Astrocyte (in vitro differentiated cells and primary cell): ENCODE measurements at regions not wholly inside any gene's neighbourhood (a gene's known extent, or its start where the extent isn't known, plus 50 kb on each side); places are given as distances from the start of the nearest gene placed in this dataset.

Source experiments
- DNase-seq: peaks from one replicate; pipeline ENCODE4 v3.0.0-alpha.2; 2010; ENCODE audit warnings: low read depth
- FAIRE-seq: peaks from 2 replicates; lab custom pipeline; 2011; peaks lifted over from hg19 to GRCh38; lab: Jason Lieb, UNC
- H2AFZ ChIP-seq: 2 replicates; pipeline ENCODE4 v1.6.0; 2012; ENCODE audit warnings: low read depth, low read length, inconsistent platforms
- H3K27ac ChIP-seq: 2 replicates; pipeline ENCODE4 v1.5.1; 2011; ENCODE audit warnings: low read depth, low read length, inconsistent platforms
- H3K27me3 ChIP-seq: 2 replicates; pipeline ENCODE4 v1.6.0; 2011; ENCODE audit warnings: low read length, inconsistent platforms; ENCODE audit not compliant: insufficient read depth
- H3K36me3 ChIP-seq: 2 replicates; pipeline ENCODE4 v1.5.1; 2011; ENCODE audit warnings: low read length, inconsistent platforms; ENCODE audit not compliant: insufficient read depth
- H3K4me1 ChIP-seq: 2 replicates; pipeline ENCODE4 v1.5.1; 2011; ENCODE audit warnings: low read length, inconsistent platforms; ENCODE audit not compliant: insufficient read depth
- H3K4me2 ChIP-seq: 2 replicates; pipeline ENCODE4 v1.6.0; 2012; ENCODE audit warnings: low read length, inconsistent platforms
- H3K4me3 ChIP-seq: 2 replicates; pipeline ENCODE4 v1.5.1; 2011; ENCODE audit warnings: low read depth, mild to moderate bottlenecking, low read length, inconsistent platforms; ENCODE audit not compliant: insufficient read depth
- H3K79me2 ChIP-seq: 2 replicates; pipeline ENCODE4 v1.6.0; 2012; ENCODE audit warnings: mild to moderate bottlenecking, low read length, inconsistent platforms; ENCODE audit not compliant: insufficient read depth
- H3K9ac ChIP-seq: 2 replicates; pipeline ENCODE4 v1.6.0; 2012; ENCODE audit warnings: mild to moderate bottlenecking, low read length, inconsistent platforms
- H3K9me3 ChIP-seq: 2 replicates; pipeline ENCODE4 v1.5.1; 2012; ENCODE audit warnings: low read depth, mild to moderate bottlenecking, low read length, inconsistent platforms; ENCODE audit not compliant: insufficient read depth
- H4K20me1 ChIP-seq: 2 replicates; pipeline ENCODE4 v1.6.0; 2012; ENCODE audit warnings: low read length, inconsistent platforms; ENCODE audit not compliant: insufficient read depth
- H3K27ac Mint-ChIP-seq: one replicate; pipeline ENCODE4 v1.8.0; 2021; ENCODE audit warnings: mild to moderate bottlenecking, mixed read lengths; ENCODE audit not compliant: unreplicated experiment
- H3K27me3 Mint-ChIP-seq: one replicate; pipeline ENCODE4 v1.8.0; 2021; ENCODE audit warnings: low read depth, mixed read lengths; ENCODE audit not compliant: unreplicated experiment
- H3K36me3 Mint-ChIP-seq: one replicate; pipeline ENCODE4 v1.8.0; 2021; ENCODE audit warnings: low read depth, mixed read lengths; ENCODE audit not compliant: unreplicated experiment
- H3K4me1 Mint-ChIP-seq: one replicate; pipeline ENCODE4 v1.8.0; 2021; ENCODE audit warnings: low read depth, mixed read lengths; ENCODE audit not compliant: unreplicated experiment
- H3K4me3 Mint-ChIP-seq: one replicate; pipeline ENCODE4 v1.8.0; 2021; ENCODE audit warnings: mild to moderate bottlenecking, moderate library complexity, mixed read lengths; ENCODE audit not compliant: unreplicated experiment
- H3K9me3 Mint-ChIP-seq: one replicate; pipeline ENCODE4 v1.8.0; 2021; ENCODE audit warnings: mild to moderate bottlenecking, mixed read lengths; ENCODE audit not compliant: unreplicated experiment
- CTCF ChIP-seq: IDR thresholded peaks from 2 replicates; pipeline ENCODE4 v1.5.1; 2011; ENCODE audit warnings: low read depth, mild to moderate bottlenecking, inconsistent platforms, low read length, moderate library complexity; ENCODE audit not compliant: insufficient read depth
- EZH2 ChIP-seq: IDR thresholded peaks from 2 replicates; pipeline ENCODE4 v1.6.1; 2012; ENCODE audit warnings: mild to moderate bottlenecking, low read length, inconsistent platforms; ENCODE audit not compliant: insufficient read depth

DNA sequence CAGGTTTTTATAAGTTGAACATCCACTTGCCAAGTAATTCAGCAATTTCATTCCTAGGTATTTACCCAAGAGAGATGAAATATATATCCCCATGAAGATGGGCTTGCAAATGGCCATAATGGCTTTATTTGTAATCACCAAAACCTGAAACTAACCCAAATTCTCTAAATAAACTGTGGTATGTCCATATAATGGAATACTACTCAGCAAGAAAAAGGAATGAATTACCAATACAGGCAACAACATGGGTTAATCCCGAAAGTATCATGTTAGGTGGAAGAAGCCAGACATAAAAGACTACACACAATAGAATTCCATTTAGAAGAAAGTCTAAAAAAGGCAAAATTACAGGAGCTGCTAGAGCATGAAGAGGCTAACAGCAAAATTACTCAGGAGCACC is 101.4 kb upstream of the PPP2R2D start:
- H3K36me3 Mint-ChIP-seq: no peaks in the 10 kb centered on the region
- Histone ChIP-seq H3K79me2 (no peaks in the 10 kb centered on the region), H2AFZ (no peak overlapping the region), H3K4me3 (no peak overlapping the region), H3K9me3 (peaks cover 2% of the 10 kb centered on the region), H3K27me3 (no peaks in the 10 kb centered on the region), H3K27ac (no peak overlapping the region), H3K4me1 (no peaks in the 10 kb centered on the region), H3K4me2 (no peak overlapping the region), H3K36me3 (no peaks in the 10 kb centered on the region), H4K20me1 (no peaks in the 10 kb centered on the region), H3K9ac (no peak overlapping the region)
- H3K9me3 Mint-ChIP-seq: peaks cover 9% of the 10 kb centered on the region
- H3K4me3 Mint-ChIP-seq: no peak overlapping the region
- DNase-seq (no peak), FAIRE-seq (no peak)
- peaks cover 12% of the 10 kb centered on the region for H3K27me3 Mint-ChIP-seq
- no peaks in the 10 kb centered on the region for H3K4me1 Mint-ChIP-seq
- TF ChIP-seq CTCF (no peak), EZH2 (no peak)
- no peak overlapping the region for H3K27ac Mint-ChIP-seq

- H3K4me1 ChIP-seq: no peaks in the 10 kb centered on the region
- no peaks in the 10 kb centered on the region for H3K36me3 ChIP-seq
- Mint-ChIP-seq H3K9me3 (peaks cover 7% of the 10 kb centered on the region), H3K4me3 (no peak overlapping the region), H3K27ac (no peak overlapping the region), H3K27me3 (peaks cover 16% of the 10 kb centered on the region), H3K36me3 (no peaks in the 10 kb centered on the region), H3K4me1 (peaks cover 4% of the 10 kb centered on the region)
- no peaks in the 10 kb centered on the region for H3K79me2 ChIP-seq
- TF ChIP-seq CTCF (no peak), EZH2 (no peak)
- H4K20me1 ChIP-seq: no peaks in the 10 kb centered on the region
- FAIRE-seq: no peak
- no peak overlapping the region for H3K4me3 ChIP-seq
- no peaks in the 10 kb centered on the region for H3K27me3 ChIP-seq
- no peak overlapping the region for H3K4me2 ChIP-seq
- peaks cover 2% of the 10 kb centered on the region for H3K9me3 ChIP-seq
- no peak overlapping the region for H3K9ac ChIP-seq
- DNase-seq: no peak
- no peak overlapping the region for H2AFZ ChIP-seq
- H3K27ac ChIP-seq: no peak overlapping the region
Measured at GRCh38 chr10:131802156-131802915, 98.5 kb upstream of the PPP2R2D start.

DNA sequence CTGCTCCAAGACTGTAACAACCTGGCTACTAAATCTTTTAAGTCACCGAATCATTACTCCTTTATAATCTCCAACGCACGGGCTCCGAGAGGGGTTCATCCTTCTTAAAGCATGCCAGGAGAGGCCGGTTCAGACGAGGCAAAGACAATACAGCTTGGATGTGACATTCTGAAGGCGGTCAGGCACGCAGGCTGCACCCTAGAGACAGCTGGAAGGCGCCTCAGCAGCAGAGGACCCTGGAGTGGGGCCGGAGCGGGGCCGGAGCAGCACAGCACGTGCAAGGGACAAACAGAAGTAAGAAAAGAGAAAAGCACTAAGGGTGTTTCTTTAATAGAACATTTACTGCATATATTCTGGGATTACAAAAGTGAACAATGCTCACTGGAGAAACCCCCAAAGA is 97.8 kb upstream of the PPP2R2D start:
- Histone ChIP-seq H3K27me3 (no peaks in the 10 kb centered on the region), H3K9ac (no peak overlapping the region), H3K4me3 (no peak overlapping the region), H3K79me2 (no peaks in the 10 kb centered on the region), H3K9me3 (peaks cover 2% of the 10 kb centered on the region), H3K36me3 (no peaks in the 10 kb centered on the region), H2AFZ (no peak overlapping the region), H3K4me2 (no peak overlapping the region), H4K20me1 (no peaks in the 10 kb centered on the region), H3K27ac (no peak overlapping the region), H3K4me1 (no peaks in the 10 kb centered on the region)
- peaks cover 4% of the 10 kb centered on the region for H3K4me1 Mint-ChIP-seq
- FAIRE-seq (no peak), DNase-seq (no peak)
- peaks cover 7% of the 10 kb centered on the region for H3K9me3 Mint-ChIP-seq
- no peak overlapping the region for H3K4me3 Mint-ChIP-seq
- no peak overlapping the region for H3K27ac Mint-ChIP-seq
- peaks cover 16% of the 10 kb centered on the region for H3K27me3 Mint-ChIP-seq
- no peaks in the 10 kb centered on the region for H3K36me3 Mint-ChIP-seq
- TF ChIP-seq CTCF: no peak
- no peak for TF ChIP-seq EZH2
